ENCODE measurements at regions not wholly inside any gene's neighbourhood (a gene's known extent, or its start where the extent isn't known, plus 50 kb on each side); places are given as distances from the start of the nearest gene placed in this dataset.

DNA sequence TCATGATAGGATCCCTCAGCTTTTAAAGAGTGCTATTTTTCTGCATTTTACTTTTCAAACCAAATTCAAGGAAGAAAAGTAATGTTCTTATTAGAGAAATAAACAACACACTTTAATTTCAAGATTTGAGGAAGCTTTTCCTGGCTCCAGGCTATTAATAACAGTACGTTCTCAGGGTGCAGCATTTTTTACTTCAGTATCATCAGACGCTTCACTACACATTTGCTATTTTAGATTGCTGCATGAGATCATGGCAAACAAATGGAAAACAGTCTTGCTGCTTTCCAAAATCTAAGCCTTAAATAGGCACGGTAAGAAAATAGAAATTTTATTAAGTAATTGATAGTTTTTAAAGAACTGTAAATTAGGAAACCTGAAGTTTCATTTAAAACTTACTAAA, 253.6 kb upstream of the EXOC2 start:
- TF ChIP-seq, protein P1, sequence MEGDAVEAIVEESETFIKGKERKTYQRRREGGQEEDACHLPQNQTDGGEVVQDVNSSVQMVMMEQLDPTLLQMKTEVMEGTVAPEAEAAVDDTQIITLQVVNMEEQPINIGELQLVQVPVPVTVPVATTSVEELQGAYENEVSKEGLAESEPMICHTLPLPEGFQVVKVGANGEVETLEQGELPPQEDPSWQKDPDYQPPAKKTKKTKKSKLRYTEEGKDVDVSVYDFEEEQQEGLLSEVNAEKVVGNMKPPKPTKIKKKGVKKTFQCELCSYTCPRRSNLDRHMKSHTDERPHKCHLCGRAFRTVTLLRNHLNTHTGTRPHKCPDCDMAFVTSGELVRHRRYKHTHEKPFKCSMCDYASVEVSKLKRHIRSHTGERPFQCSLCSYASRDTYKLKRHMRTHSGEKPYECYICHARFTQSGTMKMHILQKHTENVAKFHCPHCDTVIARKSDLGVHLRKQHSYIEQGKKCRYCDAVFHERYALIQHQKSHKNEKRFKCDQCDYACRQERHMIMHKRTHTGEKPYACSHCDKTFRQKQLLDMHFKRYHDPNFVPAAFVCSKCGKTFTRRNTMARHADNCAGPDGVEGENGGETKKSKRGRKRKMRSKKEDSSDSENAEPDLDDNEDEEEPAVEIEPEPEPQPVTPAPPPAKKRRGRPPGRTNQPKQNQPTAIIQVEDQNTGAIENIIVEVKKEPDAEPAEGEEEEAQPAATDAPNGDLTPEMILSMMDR (IDR thresholded peaks at IDR 0.05), result no peak
- no peak overlapping the region for H3K27ac Mint-ChIP-seq (ENCODE audit: unreplicated experiment)
- H3K36me3 Mint-ChIP-seq (ENCODE audit: unreplicated experiment), result no peaks in the 10 kb centered on the region
- no peaks in the 10 kb centered on the region for H3K9me3 Mint-ChIP-seq (ENCODE audit: unreplicated experiment)
- H3K4me1 Mint-ChIP-seq (ENCODE audit: unreplicated experiment), result no peaks in the 10 kb centered on the region
- H3K4me3 Mint-ChIP-seq (ENCODE audit: unreplicated experiment), result no peak overlapping the region
- DNase-seq (ENCODE audit: extremely low spot score, unreplicated experiment), result no peak
- H3K27me3 Mint-ChIP-seq (ENCODE audit: unreplicated experiment), result no peaks in the 10 kb centered on the region

- TF ChIP-seq, protein P1 (IDR thresholded peaks at IDR 0.05), result no peak
- H3K27ac Mint-ChIP-seq (ENCODE audit: unreplicated experiment), result no peak overlapping the region
- peaks cover 12% of the 10 kb centered on the region for H3K27me3 Mint-ChIP-seq (ENCODE audit: unreplicated experiment)
- no peak for DNase-seq (ENCODE audit: extremely low spot score, unreplicated experiment)
- H3K4me1 Mint-ChIP-seq (ENCODE audit: unreplicated experiment), result no peaks in the 10 kb centered on the region
- no peaks in the 10 kb centered on the region for H3K36me3 Mint-ChIP-seq (ENCODE audit: unreplicated experiment)
- H3K9me3 Mint-ChIP-seq (ENCODE audit: unreplicated experiment), result no peaks in the 10 kb centered on the region
- no peak overlapping the region for H3K4me3 Mint-ChIP-seq (ENCODE audit: unreplicated experiment)
Observed at GRCh38 chr6:939526-940252, 246.8 kb upstream of the EXOC2 start.

- no peak overlapping the region for H3K27ac Mint-ChIP-seq (ENCODE audit: unreplicated experiment)
- peaks cover 15% of the 10 kb centered on the region for H3K27me3 Mint-ChIP-seq (ENCODE audit: unreplicated experiment)
- TF ChIP-seq, protein P1 (IDR thresholded peaks at IDR 0.05), result no peak
- H3K36me3 Mint-ChIP-seq (ENCODE audit: unreplicated experiment), result no peaks in the 10 kb centered on the region
- no peak overlapping the region for H3K4me3 Mint-ChIP-seq (ENCODE audit: unreplicated experiment)
- no peaks in the 10 kb centered on the region for H3K4me1 Mint-ChIP-seq (ENCODE audit: unreplicated experiment)
- DNase-seq (ENCODE audit: extremely low spot score, unreplicated experiment), result no peak
- H3K9me3 Mint-ChIP-seq (ENCODE audit: unreplicated experiment), result no peaks in the 10 kb centered on the region
Observed at GRCh38 chr6:938916-939315, 246.0 kb upstream of the EXOC2 start.

- TF ChIP-seq, protein P1 (IDR thresholded peaks at IDR 0.05), result no peak
- Mint-ChIP-seq H3K4me3 (ENCODE audit: unreplicated experiment) (no peak overlapping the region), H3K9me3 (ENCODE audit: unreplicated experiment) (no peaks in the 10 kb centered on the region), H3K4me1 (ENCODE audit: unreplicated experiment) (no peaks in the 10 kb centered on the region), H3K27me3 (ENCODE audit: unreplicated experiment) (peaks cover 17% of the 10 kb centered on the region), H3K27ac (ENCODE audit: unreplicated experiment) (no peak overlapping the region), H3K36me3 (ENCODE audit: unreplicated experiment) (no peaks in the 10 kb centered on the region)
- peak; percentile 49 for DNase-seq (ENCODE audit: extremely low spot score, unreplicated experiment)
Observed at GRCh38 chr6:938271-938905, 245.4 kb upstream of the EXOC2 start.

DNA sequence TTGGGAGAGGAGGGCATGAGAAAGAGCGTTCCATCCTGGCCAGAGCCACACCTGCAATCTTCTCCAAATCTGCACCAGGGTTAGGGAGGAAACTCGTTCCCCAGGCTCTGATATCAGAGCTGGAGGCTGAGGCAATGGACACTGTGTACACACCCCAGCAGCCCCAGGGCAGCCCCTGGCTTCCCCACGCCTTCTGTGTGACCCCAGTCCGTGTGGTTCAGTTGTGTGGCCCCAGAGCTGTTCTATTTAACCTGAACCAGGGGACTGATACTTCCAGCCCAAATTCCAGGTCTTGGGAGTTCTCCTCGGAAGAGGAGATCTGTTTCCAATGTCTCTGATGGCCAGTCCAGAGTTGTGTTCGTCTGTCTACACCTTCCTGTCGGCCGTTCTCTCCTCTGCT, 242.6 kb upstream of the EXOC2 start:
- peak; percentile 68 for DNase-seq (ENCODE audit: extremely low spot score, unreplicated experiment)
- no peak overlapping the region for H3K27ac Mint-ChIP-seq (ENCODE audit: unreplicated experiment)
- H3K4me1 Mint-ChIP-seq (ENCODE audit: unreplicated experiment), result no peaks in the 10 kb centered on the region
- H3K4me3 Mint-ChIP-seq (ENCODE audit: unreplicated experiment), result no peak overlapping the region
- H3K36me3 Mint-ChIP-seq (ENCODE audit: unreplicated experiment), result no peaks in the 10 kb centered on the region
- TF ChIP-seq, protein P1 (IDR thresholded peaks at IDR 0.05), result no peak
- H3K27me3 Mint-ChIP-seq (ENCODE audit: unreplicated experiment), result peaks cover 17% of the 10 kb centered on the region
- H3K9me3 Mint-ChIP-seq (ENCODE audit: unreplicated experiment), result no peaks in the 10 kb centered on the region

All from osteocyte (in vitro differentiated cells).